Activated CD8-positive, alpha-beta memory T cell treated with anti-CD3 and anti-CD28 coated beads, Interleukin-2, amount 50 U/mL, for 48 hours (primary cell): ENCODE measurements at regions not wholly inside any gene's neighbourhood (a gene's known extent, or its start where the extent isn't known, plus 50 kb on each side); places are given as distances from the start of the nearest gene placed in this dataset.
"Not testable (repeated sequence)": the region's sequence is repeated elsewhere in the genome, so short reads cannot be mapped to it uniquely, and the experiment has no call there.

Experiments used
- DNase-seq: peaks from one replicate; pipeline ENCODE4 v3.0.0-alpha.2; 2020

DNA sequence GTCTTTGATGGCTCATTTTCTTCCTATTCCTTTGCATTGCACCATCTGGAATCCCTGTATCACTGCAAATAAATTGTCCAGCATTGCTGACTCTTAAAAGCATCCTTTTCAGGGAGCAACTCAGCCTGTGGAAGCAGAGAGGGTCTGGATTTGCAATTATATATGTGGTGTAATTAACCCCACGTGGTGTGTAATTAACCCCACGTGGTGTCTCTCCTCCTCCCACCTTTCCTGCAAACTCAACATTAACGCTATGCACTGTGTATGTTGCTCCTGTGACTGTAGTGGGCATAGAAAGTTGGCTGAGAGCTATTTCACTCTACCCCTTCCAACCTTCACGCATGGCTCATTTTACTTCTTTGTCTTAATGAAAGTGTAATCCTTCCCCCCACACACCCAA, 689.0 kb upstream of the COBL start:
- no peak for DNase-seq

DNA sequence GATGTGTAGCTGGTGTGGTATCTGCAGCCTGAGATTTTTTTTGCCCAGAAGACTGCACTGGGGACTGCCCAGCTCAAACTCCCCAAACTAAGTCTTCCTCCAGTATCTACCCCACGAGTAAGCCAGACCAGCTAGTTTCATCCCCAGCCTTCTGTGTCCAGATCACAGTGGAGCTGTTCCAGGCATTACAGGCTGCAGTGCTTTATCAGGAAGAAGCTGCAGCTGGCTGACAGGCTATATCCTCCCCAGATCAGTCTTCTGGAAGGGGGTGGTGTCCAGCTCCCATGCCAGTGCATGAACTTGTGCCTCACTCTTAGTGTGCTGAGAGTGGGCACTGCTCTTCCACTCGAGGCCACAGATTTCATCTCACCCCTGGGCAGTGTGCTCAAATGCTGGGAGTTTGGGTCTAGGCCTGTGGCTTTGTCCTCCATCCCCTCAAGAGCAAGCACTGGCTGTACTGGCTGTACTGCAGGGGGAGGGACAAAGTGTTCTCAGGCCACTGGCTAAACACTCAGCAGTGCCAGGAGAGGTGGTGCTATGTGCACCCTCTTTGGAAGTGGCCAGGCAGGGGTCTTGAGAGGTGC, 679.1 kb upstream of the COBL start:
- DNase-seq: no peak

DNA sequence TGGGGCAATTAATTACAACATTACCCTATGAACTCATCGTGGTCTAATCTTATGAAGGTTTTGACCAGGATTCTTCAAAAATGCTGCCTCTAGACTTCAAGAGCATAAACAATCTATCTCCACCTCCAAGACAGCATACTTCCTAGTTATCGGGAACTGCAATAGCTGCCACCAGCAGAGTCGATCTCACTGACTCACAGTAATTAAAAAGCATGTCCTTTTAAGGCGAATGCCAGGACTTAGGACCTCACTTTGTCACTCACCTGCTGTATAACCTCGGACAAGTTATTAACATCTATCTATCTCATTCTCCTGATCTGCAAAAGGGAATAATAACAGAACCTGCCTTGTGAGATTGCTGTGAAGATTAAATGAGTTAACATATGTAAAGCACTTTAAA, 666.0 kb upstream of the COBL start:
- no peak for DNase-seq

GRCh38 chr7:51980812-51981211, 664.2 kb upstream of the COBL start:
- DNase-seq: no peak

DNA sequence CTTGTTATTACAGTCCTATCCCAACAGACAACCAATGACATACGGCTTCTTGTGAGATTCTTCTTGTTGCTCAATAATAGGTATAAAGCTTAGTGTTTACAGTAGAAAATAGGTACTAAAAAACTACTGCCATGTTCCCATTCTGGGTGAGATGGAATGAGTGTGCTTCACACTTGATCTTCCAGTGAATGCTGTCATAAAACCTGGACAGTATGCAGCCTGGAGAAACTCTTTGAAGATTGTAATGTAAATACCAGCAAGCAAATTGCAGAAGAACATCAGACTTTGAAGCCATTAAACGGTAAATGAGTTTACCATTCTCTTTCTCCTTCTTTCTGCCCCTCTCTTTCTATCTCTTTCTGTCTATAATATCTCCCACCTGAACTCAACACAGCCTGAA, 663.7 kb upstream of the COBL start:
- no peak for DNase-seq

DNA sequence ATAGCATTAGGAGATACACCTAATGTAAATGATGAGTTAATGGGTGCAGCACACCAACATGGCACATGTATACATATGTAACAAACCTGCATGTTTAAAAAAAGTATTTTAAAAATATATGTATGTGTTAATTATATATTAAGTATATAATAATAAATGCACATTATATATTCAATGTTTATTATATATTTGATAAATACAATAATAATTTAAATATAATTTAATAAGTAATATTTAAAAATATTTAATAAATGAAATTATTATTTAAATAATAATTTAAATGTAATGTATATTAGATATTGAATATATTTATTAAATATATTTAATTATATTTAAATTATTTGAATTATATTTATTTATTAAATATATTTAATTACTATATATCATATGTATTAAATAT, 661.3 kb upstream of the COBL start:
- no peak for DNase-seq

DNA sequence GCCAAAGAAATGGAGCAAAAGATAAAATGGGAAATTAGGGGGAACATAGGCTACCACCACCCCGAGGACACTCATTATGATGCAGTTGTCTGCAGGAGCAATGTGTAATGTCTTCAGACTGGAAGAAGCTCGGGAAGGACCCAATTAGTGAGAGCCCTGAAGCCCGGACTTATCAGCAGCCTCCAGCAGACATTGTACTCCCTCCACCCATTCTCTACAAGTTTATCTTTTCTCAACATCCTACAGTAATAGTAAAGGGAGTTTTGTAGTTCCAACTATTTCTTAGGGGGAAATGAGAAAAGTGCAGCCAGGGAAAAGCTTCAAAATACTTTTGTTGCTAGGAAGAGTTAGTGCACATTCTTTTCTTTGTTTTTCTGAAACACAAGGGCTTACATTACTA, 657.3 kb upstream of the COBL start:
- DNase-seq: no peak

DNA sequence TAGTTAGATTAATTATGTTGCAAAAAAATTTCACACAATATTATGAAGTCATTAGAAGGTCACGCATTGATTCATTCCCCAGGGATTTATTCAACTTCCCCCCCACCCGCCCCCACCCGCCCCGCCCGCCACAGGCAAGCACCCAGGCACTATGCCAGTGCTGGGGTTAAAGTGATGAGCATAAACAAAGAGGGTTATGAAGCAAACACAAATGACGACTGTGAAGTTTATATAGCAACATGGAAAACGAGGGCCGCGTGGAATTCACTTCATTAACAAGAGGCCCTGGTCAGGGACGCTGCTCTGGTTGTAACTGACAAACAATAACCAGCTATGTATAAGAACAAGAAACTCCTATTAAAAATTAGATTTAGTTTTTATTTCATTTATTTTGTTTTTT, 656.5 kb upstream of the COBL start:
- DNase-seq: no peak

GRCh38 chr7:51970961-51971665, 654.5 kb upstream of the COBL start:
- no peak for DNase-seq

- no peak for DNase-seq
Observed at GRCh38 chr7:51968461-51968860, 651.9 kb upstream of the COBL start.

DNA sequence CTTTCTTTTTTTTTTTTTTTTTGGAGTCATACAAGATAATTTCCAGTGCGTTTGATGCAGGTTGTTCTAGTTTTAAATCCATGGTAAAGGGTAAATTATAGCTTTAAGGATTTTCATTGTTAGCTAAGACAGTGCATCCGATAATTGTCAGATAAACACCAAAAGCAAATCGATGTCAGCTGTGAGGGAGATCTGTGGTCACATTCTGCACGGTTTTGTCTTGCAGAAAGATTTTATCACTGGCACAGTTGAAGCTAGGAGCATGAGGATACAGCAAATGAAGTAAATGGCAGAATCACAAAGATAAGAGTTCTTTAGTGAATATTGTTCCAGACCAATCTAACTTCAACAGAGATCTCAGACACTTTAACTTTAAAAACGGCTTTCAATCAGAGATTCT, 648.8 kb upstream of the COBL start:
- no peak for DNase-seq

- no peak for DNase-seq
Observed at GRCh38 chr7:51961804-51962203, 645.2 kb upstream of the COBL start.

DNA sequence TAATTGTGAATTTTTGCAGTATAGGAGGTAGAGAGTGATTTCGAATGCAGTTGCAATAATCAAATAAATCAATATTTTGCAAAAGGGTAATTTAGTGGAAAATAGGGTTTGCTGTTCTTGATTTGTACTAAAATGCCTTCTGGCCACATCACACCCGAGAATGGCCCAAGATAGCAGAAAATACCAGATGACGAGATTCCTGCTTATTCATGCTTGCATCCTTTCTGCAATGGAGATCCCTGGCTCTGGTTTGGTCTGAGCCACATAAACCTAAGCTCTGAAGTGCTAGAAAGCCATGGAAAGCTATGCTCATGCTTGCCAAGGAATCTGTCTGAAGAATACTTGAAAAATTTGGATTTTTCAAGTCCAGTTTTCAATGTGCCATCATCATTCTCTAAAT, 634.2 kb upstream of the COBL start:
- DNase-seq: no peak

GRCh38 chr7:51949726-51950644, 633.4 kb upstream of the COBL start:
- DNase-seq: no peak

GRCh38 chr7:51930834-51931233, 614.2 kb upstream of the COBL start:
- DNase-seq: no peak

DNA sequence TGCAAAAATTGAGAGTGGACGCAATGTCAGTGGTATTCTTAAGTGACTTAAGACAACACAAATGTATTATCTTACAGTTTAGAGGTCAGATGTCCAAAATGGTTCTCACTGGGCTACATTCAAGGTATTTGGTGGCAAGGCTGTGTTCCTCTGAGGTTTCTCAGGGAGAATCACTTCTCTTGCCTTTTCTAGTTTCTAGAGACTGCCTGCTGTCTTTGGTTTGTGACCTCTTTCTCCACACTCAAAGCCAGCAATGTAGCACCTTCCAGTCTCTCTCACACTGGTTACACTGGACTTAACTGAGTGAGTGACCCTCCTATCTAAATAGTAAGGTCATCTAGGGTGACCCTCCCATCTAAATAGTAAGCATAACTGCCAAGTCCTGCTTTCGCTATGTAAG, 613.2 kb upstream of the COBL start:
- no peak for DNase-seq

- DNase-seq: no peak
Observed at GRCh38 chr7:51927738-51928137, 611.1 kb upstream of the COBL start.

DNA sequence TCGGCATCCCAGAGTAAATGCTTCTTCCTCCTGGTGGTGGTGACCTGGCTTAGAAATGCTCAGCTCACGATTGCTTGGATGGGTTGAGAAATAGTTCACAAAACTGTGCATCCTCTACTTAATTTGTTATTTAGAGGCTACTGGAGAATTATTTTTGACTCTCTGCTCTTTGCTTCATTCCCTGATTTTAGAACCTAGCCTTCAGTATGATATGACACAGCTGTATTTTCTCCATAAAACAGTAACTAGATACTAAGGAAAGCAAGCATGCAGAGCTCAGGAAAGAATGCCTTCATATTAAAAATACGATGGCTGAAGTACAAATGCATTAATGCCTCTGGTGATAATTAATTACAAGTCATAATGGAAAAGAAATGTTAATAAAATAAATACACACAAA, 602.0 kb upstream of the COBL start:
- no peak for DNase-seq

GRCh38 chr7:51901489-51901840, 584.9 kb upstream of the COBL start:
- no peak for DNase-seq

- not testable (repeated sequence) for DNase-seq
Observed at GRCh38 chr7:51900755-51901488, 584.3 kb upstream of the COBL start.

DNA sequence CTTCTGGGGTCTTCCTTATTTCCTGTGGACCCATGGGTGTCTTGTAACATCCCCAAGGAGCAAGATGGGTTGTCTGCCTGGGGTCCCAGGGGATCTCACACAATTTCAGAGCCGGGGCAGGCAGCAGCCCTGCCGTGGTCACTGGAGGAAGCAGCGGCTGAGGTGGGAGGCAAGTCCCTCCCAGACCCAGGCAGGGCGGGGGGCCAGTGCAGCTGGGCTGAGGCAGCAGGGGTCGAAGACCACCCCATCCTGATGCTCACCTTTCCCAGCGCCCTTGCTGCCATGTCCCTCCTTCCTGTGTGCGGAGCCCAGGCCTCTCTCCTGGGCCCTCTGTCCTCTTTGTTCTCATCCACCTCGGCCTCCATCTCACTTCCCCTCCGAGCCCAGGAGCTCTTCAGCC, 583.0 kb upstream of the COBL start:
- DNase-seq: no peak

- DNase-seq: no peak
Observed at GRCh38 chr7:51882412-51882811, 565.8 kb upstream of the COBL start.

GRCh38 chr7:51881309-51881708, 564.7 kb upstream of the COBL start:
- DNase-seq: no peak

- no peak for DNase-seq
Observed at GRCh38 chr7:51878865-51879264, 562.3 kb upstream of the COBL start.
